IMR-90 (cell line): ENCODE measurements at regions not wholly inside any gene's neighbourhood (a gene's known extent, or its start where the extent isn't known, plus 50 kb on each side); places are given as distances from the start of the nearest gene placed in this dataset.

Experiments used
- BHLHE40 ChIP-seq: fragments of 150-350 bp; IDR thresholded peaks from 2 replicates; pipeline ENCODE4 v1.6.1; 2016; ENCODE audit warnings: mild to moderate bottlenecking, low read depth, low read length
- CTCF ChIP-seq: conservative IDR thresholded peaks from 2 replicates; pipeline ENCODE4 v1.5.1; 2012; ENCODE audit warnings: mild to moderate bottlenecking, low read depth, low read length, improper control_type of control experiment
- ELK1 ChIP-seq: fragments of 150-350 bp; IDR thresholded peaks from 2 replicates; pipeline ENCODE4 v1.6.1; 2016; ENCODE audit warnings: low read depth, mild to moderate bottlenecking, low read length, moderate library complexity, borderline replicate concordance
- FOS ChIP-seq: fragments of 150-350 bp; IDR thresholded peaks from 2 replicates; pipeline ENCODE4 v1.6.1; 2016; ENCODE audit warnings: low read depth, low read length
- MAFK ChIP-seq: IDR thresholded peaks from 2 replicates; pipeline ENCODE4 v1.6.1; 2012; ENCODE audit warnings: low read depth, low read length, improper control_type of control experiment
- MAZ ChIP-seq: IDR thresholded peaks from 2 replicates; pipeline ENCODE4 v1.6.1; 2012; ENCODE audit warnings: low read depth, mild to moderate bottlenecking, low read length, improper control_type of control experiment, moderate library complexity, borderline replicate concordance
- NFE2L2 ChIP-seq: fragments of 150-350 bp; IDR thresholded peaks from 2 replicates; pipeline ENCODE4 v1.6.1; 2016; ENCODE audit warnings: low read depth, mild to moderate bottlenecking, low read length
- POLR2A ChIP-seq: IDR thresholded peaks from 2 replicates; pipeline ENCODE4 v1.6.1; 2012; ENCODE audit warnings: mild to moderate bottlenecking, low read depth, low read length
- RCOR1 ChIP-seq: IDR thresholded peaks from 2 replicates; pipeline ENCODE4 v1.6.1; 2012; ENCODE audit warnings: mild to moderate bottlenecking, low read length, improper control_type of control experiment; ENCODE audit not compliant: insufficient replicate concordance
- USF2 ChIP-seq: fragments of 150-350 bp; IDR thresholded peaks from 2 replicates; pipeline ENCODE4 v1.6.1; 2017; ENCODE audit warnings: mild to moderate bottlenecking, antibody characterized with exemption, low read length, low read depth

- TF ChIP-seq CTCF: no peak
- TF ChIP-seq POLR2A: no peak
- TF ChIP-seq BHLHE40: no peak
- no peak for TF ChIP-seq MAZ
- no peak for TF ChIP-seq RCOR1
- TF ChIP-seq FOS: no peak
- no peak for TF ChIP-seq USF2
- TF ChIP-seq MAFK: no peak
- no peak for TF ChIP-seq ELK1
- no peak for TF ChIP-seq NFE2L2
Measured at GRCh38 chr10:57513637-57514036, 754.1 kb downstream of the IPMK start.
